RPMI7951 (cell line): ENCODE measurements at regions not wholly inside any gene's neighbourhood (a gene's known extent, or its start where the extent isn't known, plus 50 kb on each side); places are given as distances from the start of the nearest gene placed in this dataset.
A peak's percentile ranks its signal among the peaks of the same experiment; 100 is the strongest.

Experiments used
- DNase-seq: peaks from one replicate; pipeline ENCODE4 v3.0.0-alpha.2; 2012; ENCODE audit warnings: low read depth

GRCh38 chr13:82822935-82823334, 1059.3 kb downstream of the SLITRK1 start:
- no peak for DNase-seq

GRCh38 chr13:82817133-82817532, 1065.1 kb downstream of the SLITRK1 start:
- DNase-seq, result no peak

GRCh38 chr13:82815791-82816190, 1066.5 kb downstream of the SLITRK1 start:
- no peak for DNase-seq

- DNase-seq, result no peak
Observed at GRCh38 chr13:82803341-82803740, 1078.9 kb downstream of the SLITRK1 start.

- no peak for DNase-seq
Observed at GRCh38 chr13:82802528-82802927, 1079.7 kb downstream of the SLITRK1 start.

GRCh38 chr13:82800391-82800790, 1081.9 kb downstream of the SLITRK1 start:
- peak; percentile 4 for DNase-seq

GRCh38 chr13:82797876-82798275, 1084.4 kb downstream of the SLITRK1 start:
- no peak for DNase-seq

- no peak for DNase-seq
Observed at GRCh38 chr13:82791035-82791434, 1091.2 kb downstream of the SLITRK1 start.

GRCh38 chr13:82772816-82773215, 1109.5 kb downstream of the SLITRK1 start:
- DNase-seq, result peak; percentile 0

- DNase-seq, result no peak
Observed at GRCh38 chr13:82766732-82767321, 1115.4 kb downstream of the SLITRK1 start.

- DNase-seq, result peak; percentile 33
Observed at GRCh38 chr13:82758044-82758443, 1124.2 kb downstream of the SLITRK1 start.

- no peak for DNase-seq
Observed at GRCh38 chr13:82751206-82751605, 1131.1 kb downstream of the SLITRK1 start.

- DNase-seq, result no peak
Observed at GRCh38 chr13:82749551-82749950, 1132.7 kb downstream of the SLITRK1 start.

GRCh38 chr13:82747958-82748357, 1134.3 kb downstream of the SLITRK1 start:
- DNase-seq, result no peak

GRCh38 chr13:82747291-82747690, 1135.0 kb downstream of the SLITRK1 start:
- DNase-seq, result no peak

GRCh38 chr13:82740442-82740841, 1141.8 kb downstream of the SLITRK1 start:
- DNase-seq, result no peak

GRCh38 chr13:82739881-82740280, 1142.4 kb downstream of the SLITRK1 start:
- DNase-seq, result no peak

GRCh38 chr13:82729401-82729800, 1152.9 kb downstream of the SLITRK1 start:
- DNase-seq, result no peak

- DNase-seq, result no peak
Observed at GRCh38 chr13:82720986-82721385, 1161.3 kb downstream of the SLITRK1 start.

- no peak for DNase-seq
Observed at GRCh38 chr13:82719987-82720386, 1162.3 kb downstream of the SLITRK1 start.

- peak; percentile 48 for DNase-seq
Observed at GRCh38 chr13:82717249-82717648, 1165.0 kb downstream of the SLITRK1 start.

- peak; percentile 15 for DNase-seq
Observed at GRCh38 chr13:82713687-82714405, 1168.4 kb downstream of the SLITRK1 start.

- DNase-seq, result no peak
Observed at GRCh38 chr13:82702513-82702912, 1179.8 kb downstream of the SLITRK1 start.

- no peak for DNase-seq
Observed at GRCh38 chr13:82701020-82701419, 1181.3 kb downstream of the SLITRK1 start.
